Caki2 (cell line): ENCODE measurements at regions not wholly inside any gene's neighbourhood (a gene's known extent, or its start where the extent isn't known, plus 50 kb on each side); places are given as distances from the start of the nearest gene placed in this dataset.

Experiments
- DNase-seq: peaks from one replicate; pipeline ENCODE4 v3.0.0-alpha.2; 2015; ENCODE audit warnings: low read depth
- in situ Hi-C: cut with HindIII; loops from 2 replicates; pipeline ENCODE4 v1.10.0; 2016; ENCODE audit warnings: low sequenced_read_pairs, low pct_unique_long_range_greater_than_20kb, mixed read lengths

DNA sequence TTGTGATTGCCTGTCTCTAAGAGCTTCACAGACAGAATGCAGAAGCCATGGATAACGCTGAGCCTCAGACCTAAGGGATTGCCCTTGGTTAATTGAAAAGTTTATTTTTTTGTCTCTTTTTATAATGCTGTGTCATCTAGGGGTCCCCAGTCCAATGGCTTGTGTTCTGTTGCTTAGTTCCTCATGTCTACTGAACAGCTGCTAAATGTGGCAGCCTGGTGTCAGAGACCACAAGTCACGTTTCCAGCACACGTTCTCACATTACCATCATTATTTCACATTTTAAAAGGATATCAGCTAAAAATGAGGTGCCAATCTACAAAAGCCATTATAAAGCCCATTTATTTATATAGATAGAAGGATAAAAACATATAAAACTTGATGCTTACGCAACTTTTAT, 1362.0 kb downstream of the PCDH9 start:
- in situ Hi-C loops = no loop called here
- no peak for DNase-seq

GRCh38 chr13:65866138-65866537, 1364.0 kb downstream of the PCDH9 start:
- DNase-seq = no peak
- in situ Hi-C loops = no loop called here

GRCh38 chr13:65865206-65865605, 1364.9 kb downstream of the PCDH9 start:
- in situ Hi-C loops = no loop called here
- no peak for DNase-seq

GRCh38 chr13:65864039-65864438, 1366.1 kb downstream of the PCDH9 start:
- in situ Hi-C loops = no loop called here

DNA sequence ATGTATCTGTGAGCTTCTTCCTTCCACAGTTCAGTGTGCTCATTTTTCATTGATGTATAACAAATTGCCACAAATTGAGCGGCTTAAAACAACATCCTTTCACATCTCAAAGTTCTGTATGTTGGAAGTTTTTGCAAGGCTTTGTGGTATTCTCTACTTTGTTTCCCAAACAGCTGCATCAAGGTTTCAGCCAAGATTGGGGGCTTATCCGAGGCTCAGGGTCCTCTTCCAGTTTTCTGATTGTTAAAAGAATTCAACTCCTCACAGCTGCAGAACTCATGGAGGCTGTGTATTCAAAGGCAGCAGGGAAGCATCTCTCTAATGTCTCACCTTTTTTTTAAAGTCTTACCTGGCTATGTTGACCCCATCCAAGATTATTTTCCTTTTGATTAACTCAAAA, 1369.8 kb downstream of the PCDH9 start:
- in situ Hi-C loops = no loop called here
- no peak for DNase-seq

More at GRCh38 chr13:65864039-65864438, 1366.1 kb downstream of the PCDH9 start:
- DNase-seq = no peak

- DNase-seq = no peak
- in situ Hi-C loops = no loop called here
These were observed 1372.1 kb downstream of the PCDH9 start for GRCh38 chr13:65857942-65858565.

- DNase-seq = no peak
These were observed 1373.7 kb downstream of the PCDH9 start for GRCh38 chr13:65856431-65856830.

GRCh38 chr13:65855242-65855805, 1374.8 kb downstream of the PCDH9 start:
- in situ Hi-C loops = no loop called here
- DNase-seq = no peak

More at GRCh38 chr13:65856431-65856830, 1373.7 kb downstream of the PCDH9 start:
- in situ Hi-C loops = no loop called here

- in situ Hi-C loops = no loop called here
- DNase-seq = no peak
These were observed 1375.7 kb downstream of the PCDH9 start for GRCh38 chr13:65854431-65854830.

DNA sequence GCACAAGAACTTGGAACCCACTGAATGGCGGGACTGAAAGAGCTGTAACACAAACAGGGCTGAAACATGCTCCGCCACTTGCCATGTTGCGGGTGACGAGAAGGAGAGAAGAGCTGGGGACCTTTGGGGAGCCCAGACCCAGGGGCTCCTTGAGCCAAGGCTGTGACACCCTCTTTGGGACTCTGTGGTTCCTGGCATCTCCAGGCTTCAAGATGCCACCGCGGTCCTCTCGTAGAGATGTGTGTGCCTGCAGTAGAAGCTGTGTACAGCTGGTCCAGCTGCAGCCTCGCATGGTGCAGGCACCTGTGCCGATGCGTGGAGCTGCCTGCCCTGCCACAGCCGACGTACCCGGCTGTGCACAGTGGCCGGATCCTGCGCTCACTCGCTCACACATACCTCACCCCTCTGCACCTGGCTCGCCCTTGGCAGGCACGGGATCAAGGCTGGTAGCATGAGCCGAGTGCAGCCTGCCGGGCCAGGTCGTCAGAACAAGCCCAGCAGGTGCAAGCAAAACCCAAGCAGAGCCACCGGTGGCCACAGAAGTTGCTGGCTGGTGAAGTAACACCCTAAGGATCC, 1385.8 kb downstream of the PCDH9 start:
- in situ Hi-C loops = no loop called here
- no peak for DNase-seq

DNA sequence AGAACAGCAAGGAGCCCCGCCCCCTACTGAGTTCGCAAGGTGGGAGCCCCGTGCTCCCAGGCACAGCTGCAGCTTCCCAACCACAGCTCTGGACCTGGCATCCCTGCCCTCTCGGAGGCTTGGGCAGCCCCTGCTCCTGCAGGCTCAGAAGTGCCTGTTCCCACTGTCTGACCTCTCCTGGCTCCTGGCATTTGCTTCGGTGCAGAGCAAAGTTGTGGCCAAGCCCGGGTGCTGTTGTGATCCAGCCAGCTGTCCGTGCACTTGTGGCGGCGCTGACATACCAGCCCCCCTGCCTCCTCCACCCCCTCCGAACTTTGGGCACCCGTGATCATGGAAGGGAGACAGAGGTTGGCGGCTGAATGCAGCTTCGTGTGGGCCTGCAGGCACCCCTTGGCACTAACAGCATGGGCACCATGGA, 1386.8 kb downstream of the PCDH9 start:
- in situ Hi-C loops = no loop called here
- no peak for DNase-seq

DNA sequence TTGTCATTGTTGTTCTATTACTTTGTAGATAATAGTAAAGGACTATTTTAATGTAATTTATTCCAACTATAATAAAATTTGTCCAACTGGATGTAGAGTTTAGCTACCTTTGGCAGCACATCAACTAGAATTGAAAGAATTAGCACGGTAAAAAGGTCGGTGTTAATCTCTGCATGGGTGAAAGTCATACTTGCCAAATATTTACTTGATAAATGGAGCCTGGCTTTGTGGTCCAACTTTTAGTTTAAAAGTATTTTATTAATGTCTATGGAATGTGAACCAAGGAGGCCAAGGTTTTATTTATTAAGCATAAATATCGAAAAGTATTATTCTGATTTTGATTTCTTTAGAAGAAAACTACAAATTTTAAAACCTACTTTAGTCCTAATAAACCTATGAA, 1389.0 kb downstream of the PCDH9 start:
- no peak for DNase-seq
- in situ Hi-C loops = no loop called here

GRCh38 chr13:65836066-65836465, 1394.1 kb downstream of the PCDH9 start:
- in situ Hi-C loops = no loop called here
- DNase-seq = no peak

- in situ Hi-C loops = no loop called here
- no peak for DNase-seq
These were observed 1395.2 kb downstream of the PCDH9 start for GRCh38 chr13:65834897-65835296.

- DNase-seq = no peak
- in situ Hi-C loops = no loop called here
These were observed 1399.5 kb downstream of the PCDH9 start for GRCh38 chr13:65830411-65831205.

DNA sequence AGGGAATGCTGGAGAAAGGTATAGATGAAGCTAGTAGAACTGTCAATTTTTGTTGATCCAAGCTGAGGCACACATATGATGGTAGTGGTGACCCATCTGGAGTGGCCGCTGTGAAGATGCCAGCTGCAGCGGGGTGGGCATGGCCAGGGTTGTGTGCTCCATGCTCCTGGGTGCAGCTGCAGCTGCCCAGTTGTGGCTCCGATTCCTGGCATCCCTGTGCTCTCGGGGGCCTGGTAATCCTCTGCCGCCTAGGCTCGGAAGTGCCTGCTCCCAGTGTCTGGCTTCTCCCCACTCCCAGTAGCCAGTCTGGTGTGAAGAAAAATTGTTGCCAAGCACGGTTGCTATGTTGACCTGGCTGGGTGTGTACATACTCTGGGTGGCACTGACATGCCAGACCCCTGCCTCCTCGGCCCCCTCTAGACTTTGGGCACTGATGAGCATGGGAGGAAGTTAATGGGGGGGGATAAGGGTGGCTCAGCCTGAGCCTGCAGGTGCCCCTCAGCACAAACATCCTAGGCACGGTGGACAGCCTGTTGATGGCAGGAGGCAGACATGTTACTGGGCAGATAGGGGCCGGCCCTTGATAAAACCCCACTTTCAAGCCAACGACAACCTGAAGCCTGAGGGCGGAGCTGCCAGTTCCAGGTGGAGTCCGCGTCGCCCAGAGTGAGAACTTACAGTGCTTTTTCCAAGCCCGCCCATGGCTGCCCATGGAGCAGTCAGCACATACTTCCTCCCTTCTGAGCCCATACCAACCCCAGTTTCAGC, 1400.7 kb downstream of the PCDH9 start:
- in situ Hi-C loops = no loop called here

DNA sequence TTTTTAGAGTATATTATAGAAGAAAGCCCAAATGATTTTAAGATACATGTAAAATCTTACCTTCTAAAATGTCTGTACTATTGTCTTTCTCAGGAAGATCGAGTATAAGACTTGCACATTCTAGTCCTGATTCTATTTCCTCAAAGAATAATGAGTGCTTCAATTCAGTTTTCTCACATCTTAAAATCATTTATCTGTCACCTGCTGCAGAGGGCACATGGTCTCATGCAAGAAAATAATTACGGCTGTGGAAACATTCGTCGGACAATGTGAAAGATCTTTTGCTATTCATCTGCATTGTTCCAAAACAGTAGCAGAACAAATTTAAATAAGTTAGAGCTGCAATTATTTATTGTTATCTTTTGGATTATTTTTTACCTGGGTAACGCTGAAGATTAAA, 1403.5 kb downstream of the PCDH9 start:
- no peak for DNase-seq
- in situ Hi-C loops = no loop called here

More for the DNA sequence above, 1400.7 kb downstream of the PCDH9 start:
- DNase-seq = no peak

DNA sequence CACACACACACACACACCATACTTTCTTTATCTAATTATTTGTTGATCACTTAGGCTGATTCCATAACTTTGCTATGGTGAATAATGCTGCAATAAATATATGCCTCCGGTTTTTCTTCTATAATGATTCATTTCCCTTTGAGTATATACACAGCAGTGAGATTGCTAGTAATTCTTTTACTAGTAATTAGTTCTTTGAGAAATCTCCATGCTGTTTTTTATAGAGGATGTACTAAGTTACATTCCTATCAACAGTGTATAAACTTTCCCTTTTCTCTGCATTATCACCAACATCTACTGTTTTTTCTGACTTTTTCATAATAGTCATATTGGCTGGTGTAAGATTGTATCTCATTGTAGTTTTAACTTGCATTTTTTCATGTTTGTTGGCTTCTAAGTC, 1405.1 kb downstream of the PCDH9 start:
- DNase-seq = no peak
- in situ Hi-C loops = no loop called here
